ENCODE measurements at regions not wholly inside any gene's neighbourhood (a gene's known extent, or its start where the extent isn't known, plus 50 kb on each side); places are given as distances from the start of the nearest gene placed in this dataset.
"Not testable (repeated sequence)": the region's sequence is repeated elsewhere in the genome, so short reads cannot be mapped to it uniquely, and the experiment has no call there.

DNA sequence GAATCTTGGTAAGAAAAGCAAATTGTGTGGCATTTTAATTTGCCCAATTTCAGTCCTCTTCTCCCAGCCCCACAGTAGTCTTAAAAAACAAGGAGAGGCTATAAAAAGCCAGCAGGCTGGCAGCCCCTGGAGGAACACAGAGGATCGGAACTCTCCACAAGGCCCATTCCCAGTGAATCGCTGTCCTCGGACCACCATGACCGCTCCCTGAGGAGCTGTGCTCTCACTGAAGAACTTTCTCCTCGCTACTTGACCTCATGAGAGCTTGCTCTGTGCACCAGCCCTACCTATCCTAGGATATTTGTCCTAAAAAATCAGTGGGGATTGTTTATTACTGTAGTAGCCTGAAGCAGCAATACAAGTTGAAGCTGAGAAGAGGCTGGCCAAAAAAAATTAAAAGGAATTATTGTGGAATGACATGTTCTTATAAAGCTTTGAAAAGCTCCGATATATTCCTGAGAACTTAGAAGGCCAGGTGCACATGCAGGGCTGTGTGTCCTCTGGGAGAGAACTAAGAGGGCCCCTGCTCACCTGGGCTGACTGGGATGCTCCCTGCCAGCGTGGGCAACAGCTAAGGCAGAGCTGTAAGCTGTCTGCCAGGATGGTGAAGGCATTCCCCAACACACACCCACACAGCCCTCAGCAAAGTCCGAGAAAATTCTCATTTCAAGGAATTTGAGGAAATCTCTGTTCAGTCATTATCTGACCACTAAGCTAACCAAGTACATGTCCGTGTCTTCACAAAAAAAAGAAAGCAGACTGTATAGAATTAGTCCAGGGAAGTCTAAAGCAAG, 148.8 kb upstream of the SFSWAP start:
- no peak for DNase-seq (ENCODE audit: low read depth in 2 of 2, low spot score in 1 of 2)

GRCh38 chr12:131564138-131564727, 146.7 kb upstream of the SFSWAP start:
- not testable (repeated sequence) for DNase-seq (ENCODE audit: low read depth in 2 of 2, low spot score in 1 of 2)

DNA sequence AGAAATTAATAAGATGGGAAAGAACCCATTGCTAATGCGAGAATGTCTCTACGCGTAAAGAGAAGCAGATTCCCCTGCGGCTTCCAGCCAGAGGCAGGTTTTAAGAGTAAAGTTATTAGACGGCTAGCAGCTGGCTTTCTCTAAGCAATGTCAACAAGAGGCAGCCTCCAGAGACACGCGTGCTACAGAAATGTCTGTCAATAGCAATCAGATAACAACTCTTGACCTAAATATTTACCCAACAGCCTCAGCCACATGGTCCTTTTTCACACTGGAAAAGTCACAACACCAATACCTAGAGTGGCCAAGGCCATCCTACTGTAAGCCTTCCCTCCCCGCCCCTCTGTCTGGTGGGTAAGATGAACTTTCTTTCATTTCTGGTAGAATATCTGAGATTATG, 146.0 kb upstream of the SFSWAP start:
- DNase-seq (ENCODE audit: low read depth in 2 of 2, low spot score in 1 of 2): no peak

DNA sequence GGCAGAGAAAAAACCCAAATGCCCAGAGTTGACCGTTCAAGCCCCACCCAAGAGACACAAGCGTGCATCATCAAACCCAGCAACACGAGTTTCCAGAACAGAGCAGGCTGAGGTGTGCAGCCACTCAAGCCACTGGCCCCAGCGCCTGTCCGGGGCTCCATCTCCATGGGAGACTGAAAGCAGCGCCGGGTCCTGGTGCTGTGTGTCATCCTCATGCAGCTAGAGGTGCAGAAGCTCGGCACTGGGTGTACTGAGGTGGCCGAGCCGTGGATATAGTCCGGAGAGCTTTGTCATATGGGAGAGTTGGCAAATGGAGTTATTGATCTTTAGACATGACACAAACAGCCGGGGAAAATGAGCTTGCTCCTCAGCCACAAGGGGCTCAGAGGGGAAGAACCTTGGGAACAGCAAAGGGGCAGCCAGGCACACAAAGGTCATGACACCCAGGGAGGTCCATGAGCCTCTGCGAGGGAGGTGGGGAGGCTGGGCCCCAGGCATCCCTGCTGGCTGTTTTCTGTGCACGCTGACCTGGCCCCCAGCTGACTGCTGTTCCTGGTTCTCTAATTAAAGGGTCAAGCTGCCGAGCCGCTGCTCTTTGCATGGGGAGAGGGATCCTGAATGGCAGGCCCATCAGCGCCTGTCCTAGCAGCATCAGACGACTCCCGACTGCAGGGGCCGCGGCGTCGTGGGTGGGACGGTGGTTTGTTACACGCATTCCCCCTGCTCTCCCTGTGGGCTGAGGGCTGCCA, 145.4 kb upstream of the SFSWAP start:
- no peak for DNase-seq (ENCODE audit: low read depth in 2 of 2, low spot score in 1 of 2)

DNA sequence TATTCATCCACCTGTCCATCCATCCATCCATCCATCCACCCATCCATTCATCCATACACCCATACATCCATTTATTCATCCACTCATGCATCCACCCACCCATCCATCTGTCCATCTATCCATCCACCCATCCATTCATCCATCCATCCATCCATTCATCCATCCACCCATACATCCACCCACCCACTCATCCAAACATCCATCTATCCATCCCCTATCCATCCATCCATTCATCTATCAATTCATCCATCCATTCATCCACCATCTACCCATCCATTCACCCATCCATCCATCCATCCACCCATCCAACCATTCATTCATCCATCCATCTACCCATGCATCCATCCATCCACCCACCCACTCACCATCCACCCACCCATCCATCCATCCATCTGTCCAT, 142.6 kb upstream of the SFSWAP start:
- DNase-seq (ENCODE audit: low read depth in 2 of 2, low spot score in 1 of 2): no peak

DNA sequence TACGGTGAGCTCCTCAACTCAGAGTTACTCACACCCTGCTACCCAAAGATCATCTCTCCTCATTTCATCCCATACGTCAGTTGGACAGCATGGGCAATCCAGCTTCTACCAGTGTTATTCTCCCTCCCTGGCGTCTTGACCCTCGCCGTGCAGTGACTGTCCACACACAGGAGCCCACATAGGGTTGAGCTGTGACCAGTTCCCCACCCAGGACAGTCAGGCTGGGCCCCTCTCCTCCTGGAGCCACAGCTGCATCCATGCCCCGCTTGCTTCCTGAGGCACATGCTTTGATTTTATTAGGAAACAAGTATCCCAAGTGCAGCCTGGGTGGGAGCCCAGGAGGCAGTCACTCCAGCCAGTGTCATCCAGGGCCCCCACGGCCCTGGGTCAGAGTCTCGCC, 140.3 kb upstream of the SFSWAP start:
- DNase-seq (ENCODE audit: low read depth in 2 of 2, low spot score in 1 of 2): no peak

- DNase-seq (ENCODE audit: low read depth in 2 of 2, low spot score in 1 of 2): no peak
Observed at GRCh38 chr12:131571827-131572226, 139.1 kb upstream of the SFSWAP start.

DNA sequence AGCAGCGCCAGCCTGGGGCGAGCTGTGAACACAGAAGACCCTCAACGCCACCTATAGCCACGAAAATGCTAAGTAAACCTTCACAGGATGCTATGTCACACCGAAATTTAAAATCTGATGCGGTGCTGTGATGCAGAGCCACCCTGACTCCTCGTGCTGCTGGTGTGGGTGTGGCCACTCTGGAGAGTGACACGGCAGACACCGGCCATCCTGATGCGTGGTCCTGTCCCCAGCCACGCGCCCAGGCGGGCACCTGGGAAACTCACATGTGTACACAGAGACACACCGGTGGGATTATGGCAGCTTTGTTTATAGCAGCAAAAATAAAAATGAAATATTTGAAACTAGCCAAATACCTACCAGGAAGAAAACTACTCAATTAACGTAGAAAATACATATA, 138.3 kb upstream of the SFSWAP start:
- no peak for DNase-seq (ENCODE audit: low read depth in 2 of 2, low spot score in 1 of 2)

- no peak for DNase-seq (ENCODE audit: low read depth in 2 of 2, low spot score in 1 of 2)
Observed at GRCh38 chr12:131573631-131574394, 137.1 kb upstream of the SFSWAP start.

GRCh38 chr12:131574395-131574771, 136.5 kb upstream of the SFSWAP start:
- DNase-seq (ENCODE audit: low read depth in 2 of 2, low spot score in 1 of 2): no peak

DNA sequence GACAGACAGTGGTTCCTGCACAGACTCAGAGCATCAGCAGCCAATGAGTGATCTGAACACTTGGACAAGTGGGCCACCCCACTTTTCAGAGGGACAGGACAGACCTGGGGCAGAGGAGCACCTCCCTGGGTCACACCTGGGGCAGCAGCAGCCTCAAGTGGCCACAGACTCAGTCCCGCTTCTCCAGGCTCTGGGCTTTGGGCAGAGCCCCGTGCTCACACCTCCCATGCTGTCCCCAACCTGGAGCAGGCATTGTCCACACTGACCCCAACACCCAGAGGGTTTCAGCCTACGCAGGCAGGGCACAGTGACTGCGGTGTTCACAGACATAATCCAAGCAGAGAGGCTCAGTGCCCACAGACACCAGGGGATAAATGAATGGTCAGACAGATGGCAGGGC, 135.5 kb upstream of the SFSWAP start:
- DNase-seq (ENCODE audit: low read depth in 2 of 2, low spot score in 1 of 2): no peak

DNA sequence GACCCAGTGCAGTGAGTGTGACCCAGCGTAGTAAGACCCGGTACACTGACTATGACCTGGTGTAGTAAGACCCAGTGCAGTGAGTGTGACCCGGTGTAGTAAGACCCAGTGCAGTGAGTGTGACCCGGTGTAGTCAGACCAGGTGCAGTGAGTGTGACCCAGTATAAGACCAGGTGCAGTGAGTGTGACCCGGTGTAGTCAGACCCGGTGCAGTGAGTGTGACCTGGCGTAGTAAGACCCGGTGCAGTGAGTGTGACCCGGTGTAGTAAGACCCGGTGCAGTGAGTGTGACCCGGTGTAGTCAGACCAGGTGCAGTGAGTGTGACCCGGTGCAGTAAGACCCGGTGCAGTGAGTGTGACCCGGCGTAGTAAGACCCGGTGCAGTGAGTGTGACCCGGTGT, 134.2 kb upstream of the SFSWAP start:
- peak in 1 of 2 donors; percentile 10 for DNase-seq (ENCODE audit: low read depth in 2 of 2, low spot score in 1 of 2)

GRCh38 chr12:131577766-131578165, 133.1 kb upstream of the SFSWAP start:
- DNase-seq (ENCODE audit: low read depth in 2 of 2, low spot score in 1 of 2): no peak

GRCh38 chr12:131578828-131579470, 131.9 kb upstream of the SFSWAP start:
- no peak for DNase-seq (ENCODE audit: low read depth in 2 of 2, low spot score in 1 of 2)

DNA sequence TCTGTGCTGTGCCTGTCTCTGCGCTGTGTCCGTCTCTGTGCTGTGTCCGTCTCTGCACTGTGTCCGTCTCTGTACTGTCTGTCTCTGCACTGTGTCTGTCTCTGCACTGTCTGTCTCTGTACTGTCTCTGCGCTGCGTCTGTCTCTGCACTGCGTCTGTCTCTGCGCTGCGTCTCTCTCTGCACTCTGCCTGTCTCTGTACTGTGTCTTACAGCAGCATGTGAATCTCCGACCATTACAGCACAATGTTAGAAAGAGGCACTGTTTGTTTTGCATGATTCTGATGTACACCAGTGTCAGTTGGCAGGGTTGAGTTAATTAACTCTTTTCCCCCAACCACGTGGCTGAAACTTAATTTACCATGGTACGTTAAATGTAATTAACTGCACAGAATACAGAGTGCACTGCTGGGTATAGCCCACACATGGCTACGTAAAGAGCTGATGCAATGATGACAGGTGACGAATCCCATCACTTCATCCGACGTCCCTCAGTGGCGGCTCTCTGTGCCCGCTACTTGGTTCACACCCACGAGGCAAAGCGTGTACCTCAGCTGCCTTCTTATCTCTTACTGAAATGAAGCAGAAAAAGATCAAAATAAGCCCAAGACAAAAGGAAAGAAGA, 127.7 kb upstream of the SFSWAP start:
- DNase-seq (ENCODE audit: low read depth in 2 of 2, low spot score in 1 of 2): no peak

DNA sequence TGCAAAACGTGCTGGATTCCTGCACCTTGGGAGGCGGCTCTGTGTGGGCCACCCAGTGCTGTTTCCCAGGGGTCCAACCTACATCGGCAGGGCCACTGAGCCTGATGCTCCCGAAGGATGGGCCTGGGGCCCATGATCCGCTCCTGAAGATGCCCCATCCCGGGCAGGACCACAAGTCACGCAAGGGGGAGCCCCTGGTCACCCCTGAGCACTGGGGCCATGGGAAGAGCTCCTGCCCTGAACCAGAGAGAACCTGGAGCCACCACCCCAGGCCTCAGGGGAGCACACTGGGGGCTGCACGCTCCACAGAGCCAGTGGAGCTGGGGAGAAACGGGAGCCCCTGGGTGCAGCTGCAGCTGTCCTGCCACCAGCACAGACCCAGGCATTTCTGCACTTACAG, 124.6 kb upstream of the SFSWAP start:
- DNase-seq (ENCODE audit: low read depth in 2 of 2, low spot score in 1 of 2): no peak

GRCh38 chr12:131586761-131587160, 124.1 kb upstream of the SFSWAP start:
- DNase-seq (ENCODE audit: low read depth in 2 of 2, low spot score in 1 of 2): no peak

GRCh38 chr12:131587565-131587964, 123.3 kb upstream of the SFSWAP start:
- no peak for DNase-seq (ENCODE audit: low read depth in 2 of 2, low spot score in 1 of 2)

DNA sequence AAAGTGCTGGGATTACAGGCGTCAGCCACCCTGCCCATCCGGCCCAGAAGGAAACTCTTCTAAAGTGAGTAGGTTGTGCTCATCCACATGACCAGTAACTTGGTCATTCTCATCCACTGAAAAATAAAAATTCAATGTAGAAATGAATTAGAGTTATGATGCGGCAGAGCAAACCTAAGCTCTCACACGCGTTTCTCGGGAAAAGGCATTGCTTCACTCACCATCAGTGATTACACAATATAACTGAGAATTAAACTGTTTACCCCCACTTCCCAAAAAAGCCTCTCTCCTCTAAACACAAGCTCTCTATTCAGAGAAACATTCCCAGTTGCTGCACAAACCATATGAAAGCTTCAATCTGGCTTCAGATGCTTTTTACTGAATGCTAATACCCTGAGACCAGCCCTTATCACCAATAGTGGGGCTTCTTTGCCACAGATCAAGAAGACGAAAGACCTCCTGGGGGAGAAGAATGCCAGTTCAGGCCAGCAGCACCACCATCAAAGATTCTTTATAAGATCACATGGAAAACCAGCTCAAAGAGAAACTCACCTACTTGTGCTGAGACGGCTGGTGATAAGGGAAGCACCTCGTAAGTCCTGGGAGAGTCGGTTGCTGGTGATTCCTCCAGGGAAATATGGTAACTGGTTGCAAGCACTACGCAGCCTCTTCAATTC, 121.5 kb upstream of the SFSWAP start:
- DNase-seq (ENCODE audit: low read depth in 2 of 2, low spot score in 1 of 2): no peak

GRCh38 chr12:131589966-131590365, 120.9 kb upstream of the SFSWAP start:
- no peak for DNase-seq (ENCODE audit: low read depth in 2 of 2, low spot score in 1 of 2)
